ENCODE measurements at regions not wholly inside any gene's neighbourhood (a gene's known extent, or its start where the extent isn't known, plus 50 kb on each side); places are given as distances from the start of the nearest gene placed in this dataset.
"Not testable (repeated sequence)": the region's sequence is repeated elsewhere in the genome, so short reads cannot be mapped to it uniquely, and the experiment has no call there.

DNA sequence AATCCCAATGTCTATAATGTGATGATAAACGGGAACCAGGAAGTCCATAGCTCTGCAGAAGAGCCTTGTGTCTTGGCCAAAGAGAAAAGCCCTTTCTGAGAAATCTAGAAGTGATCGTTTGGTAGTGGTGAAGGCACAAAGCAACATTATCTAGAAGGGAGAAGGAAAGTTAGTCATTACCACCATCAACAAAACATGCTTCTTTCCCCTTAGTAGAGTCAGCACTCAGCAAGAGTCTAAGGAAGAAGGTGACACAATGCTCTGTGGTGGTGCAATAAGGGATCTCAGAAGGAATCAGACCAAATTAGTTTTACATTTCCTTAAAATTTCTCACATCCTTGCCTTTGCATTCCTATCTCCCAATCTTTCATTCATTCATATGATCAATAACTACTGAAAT is 134.4 kb upstream of the PRDX6 start:
- no peak for DNase-seq (ENCODE audit: low read depth)

DNA sequence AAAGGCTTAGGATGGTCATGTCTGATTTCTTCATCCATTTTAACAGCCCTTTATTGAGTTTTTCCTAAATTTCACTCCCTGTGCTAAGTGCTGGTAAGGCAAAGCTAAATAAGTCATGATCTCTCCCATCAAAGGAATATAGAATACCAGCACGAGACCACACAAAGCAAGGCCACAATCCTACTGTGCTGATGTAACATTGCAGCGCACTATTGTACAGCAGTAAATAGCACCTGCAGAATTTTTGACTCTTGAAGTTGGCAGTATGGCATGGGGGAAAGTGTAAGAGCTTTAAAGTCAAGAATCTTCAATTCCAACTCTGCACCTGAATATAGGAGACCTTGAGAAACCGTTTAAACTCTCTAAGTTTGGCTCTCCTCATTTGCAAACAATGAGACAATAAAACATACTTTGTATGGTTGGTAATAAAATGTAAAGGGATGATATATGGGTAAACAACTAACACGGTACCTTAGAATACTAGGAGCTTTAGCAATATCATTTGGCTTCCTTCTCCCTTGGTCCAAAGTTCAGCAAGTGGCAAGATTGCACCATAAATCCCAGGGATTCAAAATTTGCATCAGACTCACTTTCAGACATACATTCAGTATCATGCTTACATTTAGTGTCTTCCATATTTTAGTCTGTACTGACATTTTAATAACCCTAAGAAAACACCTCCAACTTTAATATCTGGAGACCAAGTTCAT is 132.9 kb upstream of the PRDX6 start:
- DNase-seq (ENCODE audit: low read depth) = no peak

DNA sequence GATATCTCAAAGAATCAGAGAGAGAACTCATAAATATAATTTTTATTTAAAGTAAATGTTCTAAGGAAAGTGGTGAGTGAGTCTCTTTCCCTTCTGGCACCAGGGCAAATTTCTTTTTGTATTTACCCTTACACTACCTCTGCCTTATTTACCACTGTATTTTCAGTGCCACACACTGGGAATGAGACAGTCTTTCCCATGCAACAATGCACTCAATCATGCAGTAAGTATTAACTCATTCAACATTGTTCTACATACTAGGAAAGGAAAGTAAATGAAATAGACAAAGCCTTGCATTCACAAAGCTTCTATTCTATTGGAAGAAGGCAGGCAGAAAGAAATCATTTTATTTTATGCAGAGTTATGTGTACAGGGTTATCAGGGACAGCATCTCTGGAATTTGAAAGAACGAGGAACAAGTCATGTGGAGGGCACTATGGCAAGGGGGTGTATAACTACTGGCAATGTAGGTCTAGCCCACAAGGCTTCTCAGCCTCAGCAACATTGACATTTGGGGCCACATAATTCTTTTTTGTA is 129.8 kb upstream of the PRDX6 start:
- DNase-seq (ENCODE audit: low read depth) = no peak

DNA sequence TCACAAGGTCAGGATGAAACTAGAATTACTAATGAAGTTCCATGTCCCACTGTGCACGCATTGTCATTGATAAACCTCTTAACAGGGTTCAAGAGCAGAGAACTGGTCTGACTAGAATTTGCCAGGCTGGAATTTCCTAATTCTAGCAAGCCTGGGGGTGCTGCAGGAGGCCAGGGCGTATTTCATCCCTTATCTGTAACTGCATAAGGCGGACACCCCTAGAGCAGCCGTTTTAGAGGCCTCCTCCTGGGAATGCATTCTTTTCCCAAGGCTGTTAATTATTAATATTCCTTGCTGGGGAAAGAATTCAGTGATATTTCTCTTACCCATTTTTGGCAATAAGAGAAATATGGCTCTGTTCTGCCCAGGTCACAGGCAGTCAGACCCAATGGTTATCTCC is 124.5 kb upstream of the PRDX6 start:
- not testable (repeated sequence) for DNase-seq (ENCODE audit: low read depth)

DNA sequence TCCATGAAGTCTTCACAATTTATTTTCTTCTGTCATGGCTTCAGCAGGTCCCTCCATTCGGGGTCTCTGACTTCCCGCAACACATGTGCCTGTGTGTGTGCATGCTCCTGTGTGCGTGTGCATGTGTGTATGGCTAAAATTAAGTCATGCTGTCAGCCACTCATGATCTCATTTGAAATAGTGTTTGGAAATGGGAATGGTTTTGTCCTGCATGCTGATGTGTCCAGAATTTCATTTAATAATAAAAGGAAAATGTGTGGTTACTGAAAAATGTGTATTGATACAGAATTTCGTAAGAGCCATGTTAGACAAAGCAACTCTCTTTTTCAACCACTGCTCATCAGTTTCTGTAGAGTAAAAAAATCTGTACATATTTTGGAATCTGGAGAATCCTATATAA is 123.8 kb upstream of the PRDX6 start:
- no peak for DNase-seq (ENCODE audit: low read depth)

DNA sequence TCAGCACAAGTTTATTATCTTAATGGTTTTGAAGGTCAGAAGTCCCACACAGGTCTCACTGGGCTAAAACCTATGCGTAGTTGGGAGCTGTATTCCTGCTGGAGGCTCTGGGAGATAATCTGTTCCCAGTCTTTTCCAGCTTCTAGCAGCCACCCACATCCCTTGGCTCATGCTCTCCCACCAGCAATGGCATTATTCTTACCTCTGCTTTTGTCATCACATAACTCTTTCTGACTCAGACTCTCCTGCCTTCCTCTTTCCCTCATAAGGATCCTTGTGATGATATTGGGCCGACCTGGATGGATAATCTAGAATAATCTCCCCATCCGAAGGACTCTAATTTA is 122.2 kb upstream of the PRDX6 start:
- no peak for DNase-seq (ENCODE audit: low read depth)

DNA sequence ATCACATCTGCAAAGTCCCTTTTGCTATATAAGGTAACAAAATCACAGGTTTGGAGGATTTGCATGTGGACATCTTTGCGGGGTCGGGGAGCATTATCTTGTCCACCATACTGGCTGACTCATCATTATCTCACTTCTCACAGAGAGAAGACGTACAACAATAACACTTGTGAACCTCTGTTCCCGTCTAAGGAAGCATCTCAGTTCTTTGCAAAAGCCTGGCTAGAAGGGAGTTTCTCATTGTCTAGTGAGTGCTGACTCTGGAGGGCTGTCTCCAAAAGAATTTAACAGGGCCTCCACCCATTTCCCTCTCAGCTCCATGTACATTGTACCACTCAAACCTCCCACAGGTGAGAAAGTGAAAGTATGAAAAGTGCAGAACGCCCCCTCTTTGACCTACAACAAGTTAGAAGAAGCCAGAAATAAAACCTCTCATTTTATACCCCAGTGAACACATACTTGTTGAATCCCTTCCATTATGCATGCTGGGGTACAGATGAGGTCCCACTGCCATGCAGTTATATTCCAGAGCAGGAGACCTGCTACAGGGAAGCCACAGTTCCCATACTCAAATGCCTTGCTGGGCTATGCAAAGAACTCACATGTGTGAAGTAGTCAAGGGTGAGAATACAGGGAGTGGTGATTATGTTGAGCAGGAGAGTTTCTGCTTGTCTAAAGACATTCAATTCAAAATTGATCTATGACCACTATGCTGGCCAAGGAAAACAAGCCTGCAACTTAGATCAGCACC is 121.7 kb upstream of the PRDX6 start:
- no peak for DNase-seq (ENCODE audit: low read depth)

DNA sequence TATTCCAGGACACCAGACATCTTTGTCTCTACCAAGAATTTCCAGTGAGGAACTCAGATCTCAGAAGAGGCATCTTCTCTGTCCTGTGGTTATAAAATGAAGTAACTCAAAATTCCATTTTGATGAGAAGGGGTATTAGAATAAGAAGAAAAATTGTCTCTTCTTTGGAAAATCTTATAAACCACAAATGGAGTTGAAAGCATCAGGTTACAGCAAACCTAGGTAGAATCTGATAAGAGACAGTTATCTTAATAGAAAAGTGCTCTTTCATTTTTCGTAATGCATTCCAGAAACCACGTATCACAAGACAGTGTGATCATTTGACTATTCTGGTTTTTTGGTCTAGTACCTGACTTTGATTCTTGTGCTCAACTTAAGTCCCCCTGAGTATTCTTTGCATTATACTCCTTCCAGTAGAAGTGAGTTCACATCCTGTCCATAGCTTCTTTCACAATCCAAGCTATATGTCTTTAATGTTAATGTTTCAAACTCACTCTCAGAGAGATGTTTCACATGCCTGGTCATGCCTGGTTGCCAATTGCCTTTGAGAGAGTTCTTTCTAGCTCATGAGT is 120.9 kb upstream of the PRDX6 start:
- DNase-seq (ENCODE audit: low read depth) = no peak

DNA sequence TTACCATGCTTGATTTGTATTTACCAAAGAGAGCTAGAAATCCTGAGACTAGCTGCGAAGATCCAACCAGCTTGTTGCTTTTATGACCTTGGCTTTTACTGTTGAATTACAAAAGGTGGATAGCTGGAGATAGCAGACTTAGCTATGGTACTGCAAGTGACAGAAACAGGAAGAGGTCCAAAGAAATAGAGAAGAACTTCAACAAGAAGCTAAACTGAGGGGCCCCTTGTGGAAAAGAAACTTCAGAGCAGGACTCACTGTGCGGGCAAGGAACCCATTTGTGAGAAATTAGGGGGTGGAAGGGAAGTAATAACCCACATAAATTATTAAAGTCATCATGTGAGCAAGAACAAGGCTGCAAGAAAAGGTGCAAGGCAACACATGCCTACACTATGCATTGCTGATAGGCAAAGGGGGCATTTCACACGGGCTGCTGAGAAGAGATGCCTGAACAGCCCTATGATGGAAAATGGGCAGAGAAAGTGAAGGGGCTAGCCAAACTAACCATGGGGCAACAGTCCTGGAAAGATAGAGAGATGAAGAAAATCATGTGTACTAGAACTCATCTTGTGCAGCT is 116.6 kb upstream of the PRDX6 start:
- no peak for DNase-seq (ENCODE audit: low read depth)

DNA sequence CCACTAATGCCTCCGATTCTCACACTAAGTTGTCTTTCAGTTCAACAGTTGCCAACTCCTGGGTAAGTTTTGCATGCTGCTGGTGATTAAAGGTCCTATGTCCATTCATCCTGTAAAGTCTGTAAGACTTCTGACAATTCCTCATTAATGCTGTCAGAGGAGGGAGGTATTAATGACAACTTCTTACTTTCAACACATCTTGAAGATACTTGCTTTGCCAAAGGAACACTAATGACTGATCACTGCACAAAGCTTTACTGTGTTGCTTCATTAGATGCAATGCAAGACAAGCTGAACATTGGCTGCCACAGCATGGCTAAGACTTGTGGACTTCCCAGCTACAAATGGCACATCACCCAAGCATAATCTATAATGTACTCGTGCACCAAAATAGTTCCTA is 114.6 kb upstream of the PRDX6 start:
- no peak for DNase-seq (ENCODE audit: low read depth)

DNA sequence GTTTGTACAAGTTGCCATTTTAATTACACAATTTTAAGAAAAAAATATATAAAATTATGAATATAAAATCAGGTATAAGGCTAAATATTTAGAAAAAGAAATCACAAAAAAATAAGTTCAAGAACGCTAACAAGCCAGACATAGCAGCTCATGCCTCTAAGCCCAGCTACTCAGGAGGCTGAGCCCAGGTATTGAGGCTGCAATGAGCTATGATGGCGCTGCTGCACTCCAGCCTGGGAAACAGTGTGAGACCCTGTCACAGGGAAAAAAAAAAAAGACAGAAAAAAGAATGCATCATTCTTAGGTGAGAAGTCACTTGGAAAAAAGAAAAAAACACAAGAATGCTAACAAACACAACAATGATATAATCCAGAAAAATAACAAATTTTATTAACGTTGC is 112.3 kb upstream of the PRDX6 start:
- no peak for DNase-seq (ENCODE audit: low read depth)

DNA sequence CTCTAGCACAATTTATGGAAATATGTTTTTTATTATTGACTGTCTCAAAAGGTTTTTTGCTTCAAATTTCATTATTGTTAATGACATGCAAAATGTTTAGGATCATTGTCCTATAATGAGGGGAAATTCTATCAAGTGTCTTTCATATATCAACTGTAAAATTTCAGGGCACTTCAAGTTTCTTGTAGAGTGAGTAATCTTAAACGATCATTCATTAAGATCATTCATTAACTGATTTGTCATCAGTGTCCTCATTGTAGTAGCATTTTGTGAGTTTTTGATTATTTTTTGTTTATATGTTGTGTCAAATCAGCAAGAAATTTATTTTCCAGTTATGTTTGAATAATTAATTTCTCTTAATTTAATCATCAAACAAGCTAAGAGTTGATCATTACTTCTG is 111.8 kb upstream of the PRDX6 start:
- DNase-seq (ENCODE audit: low read depth) = no peak

DNA sequence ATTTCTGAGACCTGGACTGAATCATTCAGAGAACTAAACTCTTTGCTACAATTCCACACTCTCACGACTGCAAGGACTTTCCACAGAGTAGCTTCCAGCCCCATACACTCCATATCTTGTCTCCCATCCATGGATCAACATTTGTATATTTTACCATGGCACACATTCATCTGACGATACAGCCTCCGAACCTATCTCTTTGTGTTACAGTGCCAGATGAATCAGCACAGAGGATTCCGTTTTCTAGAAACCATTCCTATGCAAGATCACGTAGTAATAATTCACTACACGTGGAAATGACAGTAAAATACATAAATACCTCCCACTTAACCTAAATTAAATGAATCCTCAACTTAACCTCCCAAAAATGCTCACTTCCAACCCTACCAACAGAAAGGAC is 110.0 kb upstream of the PRDX6 start:
- DNase-seq (ENCODE audit: low read depth) = no peak

DNA sequence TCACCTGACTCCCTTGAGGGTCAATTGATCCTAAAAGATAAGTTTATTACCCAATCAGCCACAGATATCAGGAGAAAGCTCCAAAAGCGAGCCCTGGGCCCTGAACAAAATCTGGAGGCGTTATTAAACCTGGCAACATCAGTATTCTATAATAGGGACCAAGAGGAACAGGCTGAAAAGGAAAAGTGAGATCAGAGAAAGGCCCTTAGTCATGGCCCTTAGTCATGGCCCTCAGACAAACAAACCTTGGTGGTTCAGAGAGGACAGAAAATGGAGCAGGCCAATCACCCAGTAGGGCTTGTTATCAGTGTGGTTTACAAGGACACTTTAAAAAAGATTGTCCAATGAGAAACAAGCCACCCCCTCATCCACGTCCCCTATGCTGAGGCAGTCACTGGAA is 106.5 kb upstream of the PRDX6 start:
- DNase-seq (ENCODE audit: low read depth) = not testable (repeated sequence)

DNA sequence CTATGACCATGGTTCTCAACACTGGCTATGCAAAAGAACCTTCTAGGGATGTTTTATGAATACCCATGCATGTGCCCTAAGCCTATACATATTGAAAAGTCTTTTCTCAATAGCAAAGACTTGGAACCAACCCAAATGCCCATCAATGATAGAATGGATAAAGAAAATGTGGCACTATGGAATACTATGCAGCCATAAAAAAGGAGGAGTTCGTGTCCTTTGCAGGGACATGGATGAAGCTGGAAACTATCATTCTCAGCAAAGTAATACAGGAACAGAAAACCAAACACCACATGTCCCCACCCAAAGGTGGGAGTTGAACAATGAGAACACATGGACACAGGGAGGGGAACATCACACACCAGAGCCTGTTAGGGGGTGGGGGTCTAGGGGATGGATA is 101.1 kb upstream of the PRDX6 start:
- not testable (repeated sequence) for DNase-seq (ENCODE audit: low read depth)

DNA sequence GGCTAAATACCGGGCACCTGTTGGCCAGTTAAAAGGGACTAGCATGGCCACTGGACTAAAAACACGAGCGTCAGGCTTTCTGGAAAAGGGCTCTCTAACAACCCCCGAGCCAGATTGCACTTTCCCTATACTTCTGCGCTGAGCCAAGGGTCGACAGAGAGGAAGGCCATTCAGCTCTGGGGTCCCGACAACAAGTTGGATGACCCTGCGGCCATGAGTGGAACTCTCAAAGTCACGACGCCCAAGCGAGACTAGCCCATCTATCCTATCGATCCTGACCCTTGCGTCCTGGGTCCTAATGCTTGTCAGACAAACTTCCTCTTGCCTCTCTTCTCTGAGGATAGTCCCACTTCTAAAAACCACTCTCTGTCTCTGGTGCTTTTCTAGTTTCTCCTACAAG is 99.9 kb upstream of the PRDX6 start:
- DNase-seq (ENCODE audit: low read depth) = no peak

DNA sequence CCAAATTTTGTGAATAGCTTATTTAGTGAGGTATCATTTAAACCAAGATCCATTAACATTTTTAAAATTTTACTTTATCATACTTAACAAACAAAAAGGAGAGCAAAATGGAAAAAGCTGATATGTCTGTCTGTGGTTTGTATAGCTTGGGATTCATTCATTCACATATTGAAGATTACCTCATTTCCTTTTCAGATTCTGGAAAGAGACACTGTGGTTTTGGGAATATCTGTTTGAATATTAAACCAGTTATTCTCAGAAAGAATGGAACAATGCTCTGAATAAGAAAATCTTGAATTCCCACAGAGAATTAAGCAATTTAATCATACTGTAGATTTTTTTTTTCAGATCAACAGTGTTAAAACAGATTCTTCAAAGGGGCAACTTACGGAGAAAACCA is 93.8 kb upstream of the PRDX6 start:
- peak; percentile 18 for DNase-seq (ENCODE audit: low read depth)

DNA sequence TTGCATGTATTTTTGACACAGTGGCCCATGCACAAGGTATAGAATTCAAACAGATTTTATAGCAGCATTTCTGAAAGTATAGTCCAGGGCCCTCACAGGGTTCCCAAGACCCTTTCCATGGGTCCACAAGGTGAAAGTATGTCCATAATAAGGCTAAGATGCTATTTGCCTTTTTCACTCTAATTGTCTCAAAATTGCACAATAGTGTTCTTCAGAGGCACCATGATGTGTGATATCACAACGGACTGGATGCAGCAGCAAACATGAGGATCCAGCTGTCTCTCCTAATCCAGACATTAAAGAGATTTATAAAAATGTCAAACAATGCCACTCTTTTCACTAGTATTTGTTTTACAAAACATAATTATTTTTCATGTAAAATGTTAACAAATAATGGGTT is 88.8 kb upstream of the PRDX6 start:
- no peak for DNase-seq (ENCODE audit: low read depth)

DNA sequence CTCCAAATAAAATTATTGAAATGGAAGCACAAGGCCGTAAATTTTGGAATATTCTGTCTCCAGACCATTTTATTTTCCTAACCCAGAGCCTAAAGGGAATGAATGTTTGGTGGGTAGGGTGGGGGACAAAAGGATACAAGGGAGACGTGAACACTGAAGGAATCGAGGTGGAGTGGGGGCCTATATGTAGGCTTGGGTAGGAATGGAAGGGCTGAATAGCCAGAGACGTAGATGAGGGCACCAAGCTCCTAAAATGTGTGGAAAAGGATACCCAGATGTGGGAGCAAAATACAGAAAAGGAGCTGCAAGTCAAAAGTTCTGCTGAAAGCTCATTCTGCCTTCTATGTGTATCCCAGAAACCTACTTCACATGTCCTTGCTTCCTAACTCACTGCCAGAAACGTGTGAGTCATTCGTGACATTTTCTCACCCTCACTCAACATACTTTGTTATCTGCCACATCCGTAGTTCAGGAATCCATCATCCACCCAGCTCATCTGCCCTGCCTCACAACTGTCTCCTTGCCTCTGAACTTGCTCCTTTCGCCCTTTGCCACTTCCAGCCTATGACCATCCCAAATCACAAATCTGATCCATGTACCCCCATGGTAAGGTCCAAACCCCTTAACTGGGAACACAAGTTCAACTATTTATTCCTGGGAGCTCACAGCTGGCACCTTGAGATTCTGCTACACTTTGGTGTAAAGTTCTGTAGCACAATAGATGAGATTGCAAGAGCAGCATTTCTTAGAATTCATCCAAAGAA is 84.1 kb upstream of the PRDX6 start:
- DNase-seq (ENCODE audit: low read depth) = peak; percentile 72

DNA sequence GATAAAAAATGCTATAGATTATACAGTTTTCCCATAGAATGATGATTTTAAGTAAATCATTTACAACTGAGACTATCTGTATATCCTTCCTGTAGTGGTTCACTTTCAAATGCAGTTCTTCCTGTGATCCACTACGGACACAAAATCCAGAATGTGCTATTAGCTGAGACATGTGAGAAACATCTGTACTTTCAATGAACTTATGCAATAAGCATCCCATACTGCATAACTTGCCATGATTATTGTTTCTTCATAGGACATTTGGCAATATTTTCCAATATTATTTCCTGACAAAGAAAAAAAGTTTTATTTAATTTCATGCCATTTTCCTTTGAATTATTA is 83.5 kb upstream of the PRDX6 start:
- peak; percentile 36 for DNase-seq (ENCODE audit: low read depth)

DNA sequence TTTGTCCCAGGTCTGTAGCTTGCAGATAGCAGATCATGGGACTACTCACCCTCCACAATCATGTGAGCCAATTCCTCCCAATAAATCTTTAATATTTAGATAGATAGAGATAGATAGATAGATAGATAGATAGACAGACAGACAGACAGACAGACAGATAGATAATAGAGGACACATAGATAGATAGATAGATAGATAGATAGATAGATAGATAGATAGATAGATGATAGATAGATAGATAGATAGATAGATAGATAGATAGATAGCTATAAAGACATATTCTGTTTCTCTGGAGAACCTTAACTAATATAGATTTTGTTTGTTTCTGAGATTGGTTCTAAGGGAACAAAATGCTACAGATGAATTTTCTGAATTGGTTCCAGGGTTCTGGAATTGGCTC is 82.3 kb upstream of the PRDX6 start:
- DNase-seq (ENCODE audit: low read depth) = not testable (repeated sequence)

DNA sequence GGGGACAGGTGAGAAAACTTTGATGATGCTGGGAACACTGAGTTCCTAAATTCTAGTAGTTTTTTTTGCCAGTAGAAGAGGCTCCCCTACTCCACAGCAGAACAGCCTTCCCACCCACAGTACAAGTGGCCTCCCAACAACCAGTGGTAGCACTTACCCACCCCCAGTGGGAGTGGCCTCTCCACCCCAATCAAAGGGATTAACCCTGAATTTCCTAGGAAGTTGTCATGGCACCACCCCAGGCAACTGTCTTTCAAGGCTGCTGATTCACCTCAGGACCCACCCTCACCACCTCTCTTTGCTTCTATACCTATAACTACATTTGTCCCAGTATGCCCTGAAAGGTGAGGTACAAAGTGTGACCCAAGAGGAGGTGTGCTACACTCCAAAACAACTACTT is 81.4 kb upstream of the PRDX6 start:
- DNase-seq (ENCODE audit: low read depth) = no peak

Measured in stromal cell of bone marrow (primary cell).